Inflammatory macrophage (primary cell): ENCODE measurements at regions not wholly inside any gene's neighbourhood (a gene's known extent, or its start where the extent isn't known, plus 50 kb on each side); places are given as distances from the start of the nearest gene placed in this dataset.
"Not testable (repeated sequence)": the region's sequence is repeated elsewhere in the genome, so short reads cannot be mapped to it uniquely, and the experiment has no call there.

Experiments used
- DNase-seq, 2 donors: peaks; one replicate each; pipeline ENCODE4 v3.0.0-alpha.2; 2020 to 2022

- DNase-seq: no peak
Observed at GRCh38 chr6:166718516-166718915, 91.5 kb upstream of the RPS6KA2 start.

- peak in 1 of 2 donors; percentile 10 for DNase-seq
Observed at GRCh38 chr6:166716910-166717617, 90.0 kb upstream of the RPS6KA2 start.

- no peak for DNase-seq
Observed at GRCh38 chr6:166715992-166716391, 88.9 kb upstream of the RPS6KA2 start.

GRCh38 chr6:166715065-166715464, 88.0 kb upstream of the RPS6KA2 start:
- no peak for DNase-seq

- no peak for DNase-seq
Observed at GRCh38 chr6:166714581-166714980, 87.5 kb upstream of the RPS6KA2 start.

GRCh38 chr6:166714187-166714510, 87.1 kb upstream of the RPS6KA2 start:
- no peak for DNase-seq

- DNase-seq: no peak
Observed at GRCh38 chr6:166713434-166714186, 86.6 kb upstream of the RPS6KA2 start.

GRCh38 chr6:166712286-166713228, 85.5 kb upstream of the RPS6KA2 start:
- no peak for DNase-seq

- no peak for DNase-seq
Observed at GRCh38 chr6:166710084-166710483, 83.0 kb upstream of the RPS6KA2 start.

GRCh38 chr6:166708460-166708859, 81.4 kb upstream of the RPS6KA2 start:
- no peak for DNase-seq

GRCh38 chr6:166707045-166707444, 80.0 kb upstream of the RPS6KA2 start:
- DNase-seq: peak; percentile 53 to 81

GRCh38 chr6:166705069-166705468, 78.0 kb upstream of the RPS6KA2 start:
- DNase-seq: no peak

- DNase-seq: no peak
Observed at GRCh38 chr6:166704171-166704570, 77.1 kb upstream of the RPS6KA2 start.

- no peak for DNase-seq
Observed at GRCh38 chr6:166703149-166703710, 76.2 kb upstream of the RPS6KA2 start.

- not testable (repeated sequence) for DNase-seq
Observed at GRCh38 chr6:166701424-166701823, 74.4 kb upstream of the RPS6KA2 start.

GRCh38 chr6:166700871-166701270, 73.8 kb upstream of the RPS6KA2 start:
- DNase-seq: not testable (repeated sequence)

- no peak for DNase-seq
Observed at GRCh38 chr6:166697113-166697512, 70.1 kb upstream of the RPS6KA2 start.

- no peak for DNase-seq
Observed at GRCh38 chr6:166693880-166694279, 66.8 kb upstream of the RPS6KA2 start.

GRCh38 chr6:166692723-166693302, 65.8 kb upstream of the RPS6KA2 start:
- no peak for DNase-seq

GRCh38 chr6:166691746-166692145, 64.7 kb upstream of the RPS6KA2 start:
- no peak for DNase-seq

- no peak for DNase-seq
Observed at GRCh38 chr6:166691199-166691598, 64.1 kb upstream of the RPS6KA2 start.

- DNase-seq: no peak
Observed at GRCh38 chr6:166689687-166690086, 62.6 kb upstream of the RPS6KA2 start.
